Esophagus (tissue), 2 donors: ENCODE measurements at regions not wholly inside any gene's neighbourhood (a gene's known extent, or its start where the extent isn't known, plus 50 kb on each side); places are given as distances from the start of the nearest gene placed in this dataset.

Experiments used
- H3K27ac ChIP-seq, 2 donors: one replicate each; pipeline ENCODE4 v1.5.1; 2013; ENCODE audit warnings: low read depth in 2 of 2, mild to moderate bottlenecking in 2 of 2, inconsistent platforms in 1 of 2, low read length in 1 of 2, moderate library complexity in 1 of 2
- H3K27me3 ChIP-seq, 2 donors: one replicate each; pipeline ENCODE4 v1.6.1; 2013; ENCODE audit warnings: low read length in 2 of 2, control low read depth in 1 of 2, mild to moderate bottlenecking in 1 of 2; ENCODE audit not compliant: insufficient read depth in 2 of 2, control insufficient read depth in 1 of 2
- H3K36me3 ChIP-seq, 2 donors: one replicate each; pipeline ENCODE4 v1.6.1; 2013; ENCODE audit warnings: low read length in 1 of 2; ENCODE audit not compliant: control insufficient read depth in 2 of 2, insufficient read depth in 2 of 2
- H3K4me1 ChIP-seq, 2 donors: one replicate each; pipeline ENCODE4 v1.6.1; 2013; ENCODE audit warnings: low read length in 1 of 2; ENCODE audit not compliant: control insufficient read depth in 2 of 2, insufficient read depth in 2 of 2
- H3K4me3 ChIP-seq, 2 donors: one replicate each; pipeline ENCODE4 v1.5.1; 2013; ENCODE audit warnings: low read length in 2 of 2, mild to moderate bottlenecking in 2 of 2, low read depth in 1 of 2, moderate library complexity in 1 of 2
- H3K9me3 ChIP-seq, 2 donors: one replicate each; pipeline ENCODE4 v1.6.1; 2013; ENCODE audit warnings: mild to moderate bottlenecking in 2 of 2, low read depth in 1 of 2, low read length in 1 of 2, moderate library complexity in 1 of 2; ENCODE audit not compliant: control insufficient read depth in 2 of 2, insufficient read depth in 1 of 2
- WGBS, 2 donors: extraction: QIAGEN DNeasy Blood & Tissue Kit; methylation state at CpG; one replicate each; pipeline ENCODE4 v1.1.7; 2013; 5-methylcytosine and 5-hydroxymethylcytosine counted together
- donor health status: healthy with polysubstance abuse.
- donor health status: Bipolar disorder and iron deficiency.

GRCh38 chr6:91140449-91140848 is 553.6 kb upstream of the MAP3K7 start:
- Histone ChIP-seq H3K4me3 (no peak overlapping the region), H3K27ac (no peak overlapping the region), H3K4me1 (no peaks in the 10 kb centered on the region), H3K27me3 (no peaks in the 10 kb centered on the region), H3K36me3 (no peaks in the 10 kb centered on the region), H3K9me3 (no peaks in the 10 kb centered on the region)
- WGBS, 2 donors = 41 to 44% methylated on average over 2 of the region's 2 CpGs

GRCh38 chr6:91137286-91137685 is 550.4 kb upstream of the MAP3K7 start:
- no peaks in the 10 kb centered on the region for H3K4me1 ChIP-seq
- H3K27ac ChIP-seq = no peak overlapping the region
- WGBS, 2 donors = 87 to 92% methylated on average over 2 of the region's 2 CpGs
- no peaks in the 10 kb centered on the region for H3K36me3 ChIP-seq
- H3K27me3 ChIP-seq = no peaks in the 10 kb centered on the region
- no peaks in the 10 kb centered on the region for H3K9me3 ChIP-seq
- no peak overlapping the region for H3K4me3 ChIP-seq

GRCh38 chr6:91135406-91136103 is 548.7 kb upstream of the MAP3K7 start:
- Histone ChIP-seq H3K4me3 (no peak overlapping the region), H3K4me1 (no peaks in the 10 kb centered on the region), H3K27me3 (no peaks in the 10 kb centered on the region), H3K36me3 (no peaks in the 10 kb centered on the region), H3K27ac (no peak overlapping the region), H3K9me3 (no peaks in the 10 kb centered on the region)
- 87 to 89% methylated on average over 2 of the region's 2 CpGs for WGBS, 2 donors

- H3K36me3 ChIP-seq = no peaks in the 10 kb centered on the region
- no peaks in the 10 kb centered on the region for H3K9me3 ChIP-seq
- 50 to 53% methylated on average over 3 of the region's 3 CpGs for WGBS, 2 donors
- no peak overlapping the region for H3K4me3 ChIP-seq
- H3K4me1 ChIP-seq = no peaks in the 10 kb centered on the region
- H3K27me3 ChIP-seq = no peaks in the 10 kb centered on the region
- H3K27ac ChIP-seq = no peak overlapping the region
Observed at GRCh38 chr6:91132461-91132860, 545.6 kb upstream of the MAP3K7 start.

- no peak overlapping the region for H3K4me3 ChIP-seq
- WGBS, 2 donors = 64 to 68% methylated on average over 6 of the region's 6 CpGs
- no peaks in the 10 kb centered on the region for H3K36me3 ChIP-seq
- no peaks in the 10 kb centered on the region for H3K4me1 ChIP-seq
- H3K9me3 ChIP-seq = no peaks in the 10 kb centered on the region
- no peak overlapping the region for H3K27ac ChIP-seq
- H3K27me3 ChIP-seq = no peaks in the 10 kb centered on the region
Observed at GRCh38 chr6:91130126-91130525, 543.3 kb upstream of the MAP3K7 start.

GRCh38 chr6:91127752-91128151 is 540.9 kb upstream of the MAP3K7 start:
- no peak overlapping the region for H3K4me3 ChIP-seq
- H3K4me1 ChIP-seq = no peaks in the 10 kb centered on the region
- H3K36me3 ChIP-seq = no peaks in the 10 kb centered on the region
- H3K27me3 ChIP-seq = no peaks in the 10 kb centered on the region
- no peak overlapping the region for H3K27ac ChIP-seq
- no peaks in the 10 kb centered on the region for H3K9me3 ChIP-seq

- H3K27me3 ChIP-seq = no peaks in the 10 kb centered on the region
- no peaks in the 10 kb centered on the region for H3K4me1 ChIP-seq
- H3K9me3 ChIP-seq = no peaks in the 10 kb centered on the region
- H3K4me3 ChIP-seq = no peak overlapping the region
- no peak overlapping the region for H3K27ac ChIP-seq
- H3K36me3 ChIP-seq = no peaks in the 10 kb centered on the region
- WGBS, 2 donors = 88% methylated on average over 5 of the region's 5 CpGs
Observed at GRCh38 chr6:91126876-91127275, 540.0 kb upstream of the MAP3K7 start.

GRCh38 chr6:91117550-91117949 is 530.7 kb upstream of the MAP3K7 start:
- Histone ChIP-seq H3K9me3 (no peaks in the 10 kb centered on the region), H3K36me3 (no peaks in the 10 kb centered on the region), H3K4me3 (no peak overlapping the region), H3K4me1 (no peaks in the 10 kb centered on the region), H3K27ac (no peak overlapping the region), H3K27me3 (no peaks in the 10 kb centered on the region)

GRCh38 chr6:91114123-91114708 is 527.3 kb upstream of the MAP3K7 start:
- Histone ChIP-seq H3K27ac (no peak overlapping the region), H3K36me3 (no peaks in the 10 kb centered on the region), H3K27me3 (no peaks in the 10 kb centered on the region), H3K9me3 (no peaks in the 10 kb centered on the region), H3K4me3 (no peak overlapping the region), H3K4me1 (no peaks in the 10 kb centered on the region)
- WGBS, 2 donors = 88 to 96% methylated on average over 2 of the region's 2 CpGs

- Histone ChIP-seq H3K27ac (no peak overlapping the region), H3K4me1 (no peaks in the 10 kb centered on the region), H3K9me3 (no peaks in the 10 kb centered on the region), H3K27me3 (no peaks in the 10 kb centered on the region), H3K4me3 (no peak overlapping the region), H3K36me3 (no peaks in the 10 kb centered on the region)
- 49 to 57% methylated on average over 2 of the region's 2 CpGs for WGBS, 2 donors
Observed at GRCh38 chr6:91106083-91106482, 519.2 kb upstream of the MAP3K7 start.
